G401 (cell line): ENCODE measurements at regions not wholly inside any gene's neighbourhood (a gene's known extent, or its start where the extent isn't known, plus 50 kb on each side); places are given as distances from the start of the nearest gene placed in this dataset.

ENCODE experiments used
- DNase-seq: peaks from one replicate; pipeline ENCODE4 v3.0.0-alpha.2; 2015; ENCODE audit warnings: low spot score
- in situ Hi-C: cut with HindIII; loops from 2 replicates; pipeline ENCODE4 v1.10.0; 2016; ENCODE audit warnings: low sequenced_read_pairs, mixed read lengths

- in situ Hi-C loops, result no loop called here
- DNase-seq, result peak; percentile 74
Measured at GRCh38 chr22:48444320-48445112, 1383.2 kb downstream of the BRD1 start.

- in situ Hi-C loops, result no loop called here
- no peak for DNase-seq
Measured at GRCh38 chr22:48443680-48444079, 1384.0 kb downstream of the BRD1 start.

GRCh38 chr22:48442663-48443062 is 1385.0 kb downstream of the BRD1 start:
- no peak for DNase-seq
- in situ Hi-C loops, result no loop called here

GRCh38 chr22:48441553-48441850 is 1386.2 kb downstream of the BRD1 start:
- no peak for DNase-seq
- in situ Hi-C loops, result no loop called here

GRCh38 chr22:48440673-48441552 is 1386.8 kb downstream of the BRD1 start:
- DNase-seq, result no peak
- in situ Hi-C loops, result no loop called here

- in situ Hi-C loops, result no loop called here
- no peak for DNase-seq
Measured at GRCh38 chr22:48440176-48440575, 1387.5 kb downstream of the BRD1 start.

- DNase-seq, result no peak
- in situ Hi-C loops, result no loop called here
Measured at GRCh38 chr22:48439560-48440135, 1388.0 kb downstream of the BRD1 start.

- in situ Hi-C loops, result no loop called here
- no peak for DNase-seq
Measured at GRCh38 chr22:48438800-48439559, 1388.7 kb downstream of the BRD1 start.

- no peak for DNase-seq
- in situ Hi-C loops, result no loop called here
Measured at GRCh38 chr22:48438096-48438495, 1389.6 kb downstream of the BRD1 start.

GRCh38 chr22:48436201-48436931 is 1391.3 kb downstream of the BRD1 start:
- in situ Hi-C loops, result no loop called here

GRCh38 chr22:48434868-48435250 is 1392.8 kb downstream of the BRD1 start:
- no peak for DNase-seq
- in situ Hi-C loops, result no loop called here

More at GRCh38 chr22:48436201-48436931, 1391.3 kb downstream of the BRD1 start:
- no peak for DNase-seq

GRCh38 chr22:48434156-48434867 is 1393.4 kb downstream of the BRD1 start:
- DNase-seq, result no peak
- in situ Hi-C loops, result no loop called here

- in situ Hi-C loops, result no loop called here
- no peak for DNase-seq
Measured at GRCh38 chr22:48433647-48434046, 1394.0 kb downstream of the BRD1 start.

- no peak for DNase-seq
- in situ Hi-C loops, result no loop called here
Measured at GRCh38 chr22:48432781-48433518, 1394.7 kb downstream of the BRD1 start.

GRCh38 chr22:48431536-48432315 is 1395.9 kb downstream of the BRD1 start:
- in situ Hi-C loops, result no loop called here
- no peak for DNase-seq

GRCh38 chr22:48431014-48431413 is 1396.7 kb downstream of the BRD1 start:
- in situ Hi-C loops, result no loop called here

GRCh38 chr22:48429446-48430020 is 1398.1 kb downstream of the BRD1 start:
- no peak for DNase-seq

More at GRCh38 chr22:48431014-48431413, 1396.7 kb downstream of the BRD1 start:
- DNase-seq, result no peak

More at GRCh38 chr22:48429446-48430020, 1398.1 kb downstream of the BRD1 start:
- in situ Hi-C loops, result no loop called here
